ENCODE measurements at regions not wholly inside any gene's neighbourhood (a gene's known extent, or its start where the extent isn't known, plus 50 kb on each side); places are given as distances from the start of the nearest gene placed in this dataset.
"Not testable (repeated sequence)": the region's sequence is repeated elsewhere in the genome, so short reads cannot be mapped to it uniquely, and the experiment has no call there.

GRCh38 chr1:177869586-177869985 lies 100.3 kb downstream of the SEC16B start:
- Histone ChIP-seq H3K4me1 (ENCODE audit: control insufficient read depth, insufficient read depth, low read length) (peaks cover 1% of the 10 kb centered on the region; the same call in 1 of the 2 replicates), H3K9me3 (ENCODE audit: control insufficient read depth, insufficient read depth, low read length) (no peaks in the 10 kb centered on the region), H2BK20ac (ENCODE audit: low read depth, low read length) (no peak overlapping the region), H3K18ac (ENCODE audit: low read depth, low read length) (no peak overlapping the region), H3K79me1 (ENCODE audit: low read depth in 1 of 2, low read length in 2 of 2) (no peaks in the 10 kb centered on the region), H2AFZ (replicated peaks; ENCODE audit: low read length, poor library complexity) (no peak overlapping the region), H3K27ac (ENCODE audit: insufficient read depth, low read length) (no peak overlapping the region), H2AK9ac (replicated peaks; ENCODE audit: low read depth, low read length, poor library complexity) (no peak overlapping the region), H3K4me2 (ENCODE audit: low read depth, low read length) (no peak overlapping the region), H3K4me3 (ENCODE audit: insufficient read depth, low read depth, low read length) (no peak overlapping the region), H3K23ac (ENCODE audit: low read depth, low read length) (no peak overlapping the region), H3K9ac (ENCODE audit: low read depth, low read length) (no peak overlapping the region), H3K14ac (replicated peaks; ENCODE audit: low read depth, low read length) (0 out of 2 replicates have a peak overlapping the region, but pooled peaks have one; percentile 1), H2BK15ac (ENCODE audit: low read depth, low read length) (no peak overlapping the region), H3K36me3 (ENCODE audit: control insufficient read depth, insufficient read depth, low read length) (no peaks in the 10 kb centered on the region), H2BK5ac (ENCODE audit: low read depth, low read length, poor library complexity, severe bottlenecking) (no peak overlapping the region), H3K56ac (ENCODE audit: extremely low read depth, insufficient read depth, low read length) (no peak overlapping the region), H4K5ac (ENCODE audit: low read depth, low read length) (no peak overlapping the region), H4K91ac (ENCODE audit: insufficient read depth, low read depth, low read length) (no peak overlapping the region), H3K4ac (ENCODE audit: low read depth, low read length) (no peak overlapping the region), H2AK5ac (ENCODE audit: low read depth, low read length) (no peak overlapping the region), H3K9me1 (ENCODE audit: insufficient read depth, low read length) (no peaks in the 10 kb centered on the region), H4K20me1 (ENCODE audit: insufficient read depth, low read length) (no peaks in the 10 kb centered on the region), H3K27me3 (ENCODE audit: control insufficient read depth, insufficient read depth, low read length) (no peaks in the 10 kb centered on the region), H4K8ac (ENCODE audit: low read depth in 2 of 2, low read length in 2 of 2) (no peak overlapping the region), H2BK120ac (ENCODE audit: low read depth, low read length) (no peak overlapping the region)
- in situ Hi-C loops (cut with MboI; ENCODE audit: low sequenced_read_pairs) (no loop called here), dilution Hi-C loops (cut with HindIII; ENCODE audit: low sequenced_read_pairs, unreplicated experiment) (no loop called here), intact Hi-C loops (cut with micrococcal nuclease) (no loop called here)
- no TSS peak for BruUV-seq (replicated peaks)
- DNase-seq (no peak), ATAC-seq (ENCODE audit: low read depth) (no peak)
- 57% methylated on average over 1 of the region's 4 CpGs; no CpG with 5 or more reads in 1 of the 2 experiments for WGBS, 2 experiments (ENCODE audit: extremely low coverage in 2 of 2, insufficient read length in 1 of 2)
- TF ChIP-seq RFX5 (IDR thresholded peaks at IDR 0.05; ENCODE audit: low read depth, low read length) (no peak), MAFK (IDR thresholded peaks at IDR 0.05; ENCODE audit: low read depth, low read length) (no peak), CHD1 (IDR thresholded peaks at IDR 0.05; ENCODE audit: low read depth, low read length) (no peak), CEBPB (IDR thresholded peaks at IDR 0.05; ENCODE audit: low read depth, low read length) (no peak), FOS (IDR thresholded peaks at IDR 0.05; ENCODE audit: low read depth, low read length) (no peak), ELK1 (IDR thresholded peaks at IDR 0.05; ENCODE audit: borderline replicate concordance, low read depth, low read length) (no peak)
- CTCF ChIA-PET, result no interaction called here
- POLR2A ChIA-PET (ENCODE audit: unreplicated experiment), result no interaction called here

- H3K56ac ChIP-seq (ENCODE audit: extremely low read depth, insufficient read depth, low read length); H4K91ac ChIP-seq (ENCODE audit: insufficient read depth, low read depth, low read length); H3K23ac ChIP-seq (ENCODE audit: low read depth, low read length); H3K14ac ChIP-seq (replicated peaks; ENCODE audit: low read depth, low read length); H3K4ac ChIP-seq (ENCODE audit: low read depth, low read length); ATAC-seq (ENCODE audit: low read depth); H3K79me1 ChIP-seq (ENCODE audit: low read depth in 1 of 2, low read length in 2 of 2); H4K5ac ChIP-seq (ENCODE audit: low read depth, low read length); H3K4me2 ChIP-seq (ENCODE audit: low read depth, low read length); H3K9me1 ChIP-seq (ENCODE audit: insufficient read depth, low read length); in situ Hi-C loops (cut with MboI; ENCODE audit: low sequenced_read_pairs); H4K20me1 ChIP-seq (ENCODE audit: insufficient read depth, low read length); intact Hi-C loops (cut with micrococcal nuclease); H3K27me3 ChIP-seq (ENCODE audit: control insufficient read depth, insufficient read depth, low read length); CTCF ChIA-PET; H2BK5ac ChIP-seq (ENCODE audit: low read depth, low read length, poor library complexity, severe bottlenecking); H3K36me3 ChIP-seq (ENCODE audit: control insufficient read depth, insufficient read depth, low read length); dilution Hi-C loops (cut with HindIII; ENCODE audit: low sequenced_read_pairs, unreplicated experiment); H3K27ac ChIP-seq (ENCODE audit: insufficient read depth, low read length); H4K8ac ChIP-seq (ENCODE audit: low read depth in 2 of 2, low read length in 2 of 2); POLR2A ChIA-PET (ENCODE audit: unreplicated experiment); H3K9me3 ChIP-seq (ENCODE audit: control insufficient read depth, insufficient read depth, low read length); H2BK15ac ChIP-seq (ENCODE audit: low read depth, low read length); H2AK9ac ChIP-seq (replicated peaks; ENCODE audit: low read depth, low read length, poor library complexity); H2AFZ ChIP-seq (replicated peaks; ENCODE audit: low read length, poor library complexity); DNase-seq; H2BK20ac ChIP-seq (ENCODE audit: low read depth, low read length); H2BK120ac ChIP-seq (ENCODE audit: low read depth, low read length); BruUV-seq (replicated peaks); H3K18ac ChIP-seq (ENCODE audit: low read depth, low read length); H3K9ac ChIP-seq (ENCODE audit: low read depth, low read length); H2AK5ac ChIP-seq (ENCODE audit: low read depth, low read length); H3K4me1 ChIP-seq (ENCODE audit: control insufficient read depth, insufficient read depth, low read length); H3K4me3 ChIP-seq (ENCODE audit: insufficient read depth, low read depth, low read length): not testable (repeated sequence)
Observed at GRCh38 chr1:177869011-177869410, 100.8 kb downstream of the SEC16B start.
